ENCODE measurements at regions not wholly inside any gene's neighbourhood (a gene's known extent, or its start where the extent isn't known, plus 50 kb on each side); places are given as distances from the start of the nearest gene placed in this dataset.
"Not testable (repeated sequence)": the region's sequence is repeated elsewhere in the genome, so short reads cannot be mapped to it uniquely, and the experiment has no call there.

- no peak for DNase-seq
Measured at GRCh38 chr7:125355899-125356298, 426.3 kb upstream of the POT1 start.

GRCh38 chr7:125347269-125347668 is 417.6 kb upstream of the POT1 start:
- no peak for DNase-seq

DNA sequence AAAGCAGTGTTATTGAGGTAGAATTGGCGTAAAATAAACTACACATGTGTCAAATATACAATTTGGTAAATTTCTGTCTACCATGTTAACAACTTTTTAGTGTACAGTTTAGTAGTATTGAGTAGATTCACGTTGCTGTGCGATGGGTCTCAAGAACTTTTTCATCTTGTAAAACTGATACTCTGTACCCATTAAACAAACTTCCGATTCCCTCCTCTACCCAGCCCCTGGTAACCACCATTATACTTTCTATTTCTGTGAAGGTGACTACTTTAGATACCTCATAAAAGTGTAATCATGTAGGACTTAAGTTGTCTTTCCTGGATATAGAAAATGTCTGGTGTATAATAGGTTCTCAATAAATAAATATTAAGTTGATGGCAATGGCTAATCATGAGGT is 408.5 kb upstream of the POT1 start:
- DNase-seq: no peak

DNA sequence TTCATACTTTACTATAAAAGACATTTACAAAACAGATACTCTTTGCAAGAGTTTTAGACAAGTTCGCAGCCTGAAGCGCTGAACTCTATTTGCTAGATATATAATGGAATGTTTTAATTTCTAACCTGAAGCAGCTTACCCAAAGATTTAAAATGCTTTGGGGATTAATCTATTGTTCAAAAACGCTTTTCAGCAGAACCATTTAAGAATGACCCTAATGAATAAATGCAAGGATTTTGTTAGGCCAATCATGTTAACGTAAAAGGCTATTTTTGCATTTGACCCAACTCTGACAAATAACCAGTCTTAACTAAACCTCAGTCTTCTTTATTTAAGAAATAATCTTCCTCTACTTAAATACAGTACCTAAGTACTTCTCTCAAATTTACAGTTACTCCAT is 406.7 kb upstream of the POT1 start:
- no peak for DNase-seq

DNA sequence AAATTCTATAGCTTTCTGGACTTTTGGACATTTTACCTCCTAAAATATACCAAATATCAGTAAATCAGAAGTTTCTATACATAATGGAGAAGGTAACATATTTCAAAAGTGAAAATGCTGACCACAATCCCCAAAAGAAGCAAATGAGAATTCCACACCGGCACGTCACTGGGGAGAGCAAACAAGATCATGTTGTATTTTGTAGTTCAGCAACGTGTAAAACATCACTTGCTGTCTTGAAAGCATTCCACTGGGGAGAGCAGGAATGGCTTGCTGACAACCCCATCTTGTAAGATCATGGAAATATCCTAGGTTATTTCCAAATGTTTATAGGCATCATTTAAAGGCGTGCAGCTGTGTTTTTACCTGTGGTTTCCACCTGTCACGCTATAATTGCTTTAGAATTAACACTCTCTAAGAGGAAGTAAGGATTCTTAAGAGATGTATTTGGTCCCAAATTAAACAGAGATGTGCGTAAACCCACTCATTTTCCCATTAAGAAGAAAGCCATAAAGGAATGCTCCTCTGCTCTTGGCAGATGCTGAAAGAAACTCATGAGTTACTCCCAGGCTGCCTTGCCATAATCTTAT is 397.1 kb upstream of the POT1 start:
- no peak for DNase-seq

- no peak for DNase-seq
Measured at GRCh38 chr7:125316466-125316865, 386.8 kb upstream of the POT1 start.

DNA sequence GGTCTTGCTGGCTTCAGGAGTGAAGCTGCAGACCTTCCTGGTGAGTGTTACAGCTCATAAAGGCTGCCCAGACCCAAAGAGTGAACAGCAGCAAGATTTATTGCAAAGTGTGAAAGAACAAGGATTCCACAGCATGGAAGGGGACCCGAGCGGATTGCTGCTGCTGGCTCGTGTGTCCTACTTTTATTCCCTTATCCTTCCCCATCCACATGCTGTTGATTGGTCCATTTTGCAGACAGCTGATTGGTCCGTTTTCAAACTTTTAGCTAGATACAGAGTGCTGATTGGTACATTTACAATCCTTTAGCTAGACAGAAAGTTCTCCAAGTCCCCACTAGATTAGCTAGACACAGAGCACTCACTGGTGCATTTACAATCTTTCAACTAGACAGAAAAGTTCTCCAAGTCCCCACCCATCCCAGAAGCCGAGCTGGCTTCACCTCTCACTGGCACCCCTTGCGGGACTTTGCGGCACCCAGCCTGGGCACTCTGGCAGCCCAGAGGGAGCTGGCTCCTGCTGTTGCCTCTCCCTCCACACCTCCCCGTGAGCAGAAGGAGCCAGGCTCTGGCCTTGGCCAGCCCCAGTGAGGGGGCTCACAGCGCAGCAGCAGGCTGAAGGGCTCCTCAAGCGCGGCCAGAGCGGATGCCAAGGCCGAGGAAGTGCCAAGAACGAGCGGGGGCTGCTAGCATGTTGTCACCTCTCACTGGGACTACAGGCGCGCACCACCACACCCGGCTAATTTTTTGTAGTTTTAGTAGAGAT is 369.6 kb upstream of the POT1 start:
- no peak for DNase-seq

GRCh38 chr7:125279961-125280360 is 350.3 kb upstream of the POT1 start:
- no peak for DNase-seq

- DNase-seq: no peak
Measured at GRCh38 chr7:125278318-125278717, 348.7 kb upstream of the POT1 start.

DNA sequence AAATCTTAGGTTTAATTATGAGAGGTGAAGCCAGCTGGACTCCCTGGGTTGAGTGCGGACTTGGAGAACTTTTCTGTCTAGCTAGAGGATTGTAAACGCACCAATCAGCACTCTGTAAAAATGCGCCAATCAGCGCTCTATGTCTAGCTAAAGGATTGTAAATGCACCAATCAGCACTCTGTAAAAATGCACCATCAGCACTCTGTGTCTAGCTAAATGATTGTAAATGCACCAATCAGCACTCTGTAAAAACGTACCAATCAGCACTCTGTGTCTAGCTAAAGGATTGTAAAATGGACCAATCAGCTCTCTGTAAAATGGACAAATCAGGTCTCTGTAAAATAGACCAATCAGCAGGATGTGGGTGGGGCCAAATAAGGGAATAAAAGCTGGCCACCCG is 345.1 kb upstream of the POT1 start:
- not testable (repeated sequence) for DNase-seq

DNA sequence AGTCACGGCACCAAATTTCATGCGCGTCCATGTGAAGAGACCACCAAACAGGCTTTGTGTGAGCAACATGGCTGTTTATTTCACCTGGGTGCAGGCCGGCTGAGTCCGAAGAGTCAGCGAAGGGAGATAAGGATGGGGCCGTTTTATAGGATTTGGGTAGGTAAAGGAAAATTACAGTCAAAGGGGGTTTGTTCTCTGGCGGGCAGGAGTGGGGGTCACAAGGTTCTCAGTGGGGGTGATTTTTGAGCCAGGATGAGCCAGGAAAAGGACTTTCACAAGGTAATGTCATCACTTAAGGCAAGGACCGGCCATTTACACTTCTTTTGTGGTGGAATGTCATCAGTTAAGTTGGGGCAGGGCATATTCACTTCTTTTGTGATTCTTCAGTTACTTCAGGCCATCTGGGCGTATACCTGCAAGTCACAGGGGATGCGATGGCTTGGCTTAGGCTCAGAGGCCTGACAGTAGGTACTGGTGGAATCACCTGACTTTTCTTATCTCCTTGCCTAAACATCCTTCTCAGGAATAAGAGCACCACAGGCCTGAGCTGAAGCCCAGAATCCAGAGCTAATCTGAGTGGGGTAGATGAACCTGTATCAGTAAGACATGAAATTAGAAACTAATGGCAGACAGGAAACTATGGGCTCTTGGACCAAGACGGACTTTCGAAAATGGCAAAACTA is 334.7 kb upstream of the POT1 start:
- not testable (repeated sequence) for DNase-seq

- DNase-seq: not testable (repeated sequence)
Measured at GRCh38 chr7:125258876-125259417, 329.3 kb upstream of the POT1 start.

GRCh38 chr7:125257617-125258016 is 328.0 kb upstream of the POT1 start:
- DNase-seq: no peak

GRCh38 chr7:125256446-125256845 is 326.8 kb upstream of the POT1 start:
- no peak for DNase-seq

DNA sequence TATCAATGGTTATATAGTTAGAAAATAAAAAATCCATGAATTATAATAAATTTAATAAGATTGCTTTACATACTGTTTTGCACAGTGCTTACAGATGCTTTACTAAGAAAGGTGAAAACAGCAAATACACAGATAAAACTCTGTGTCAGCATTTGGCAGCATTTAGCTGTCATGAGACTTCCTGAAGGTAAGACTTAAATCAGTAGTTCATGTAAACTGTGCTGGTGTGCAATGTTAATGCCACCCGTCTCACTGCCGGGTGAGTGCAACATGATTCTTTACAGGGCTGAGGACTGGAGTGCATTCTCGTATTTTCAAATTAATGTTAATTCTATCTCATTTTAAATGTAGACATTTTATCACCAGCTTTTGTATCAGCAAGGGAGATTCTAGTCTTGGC is 326.2 kb upstream of the POT1 start:
- no peak for DNase-seq

- DNase-seq: no peak
Measured at GRCh38 chr7:125254566-125254965, 324.9 kb upstream of the POT1 start.

DNA sequence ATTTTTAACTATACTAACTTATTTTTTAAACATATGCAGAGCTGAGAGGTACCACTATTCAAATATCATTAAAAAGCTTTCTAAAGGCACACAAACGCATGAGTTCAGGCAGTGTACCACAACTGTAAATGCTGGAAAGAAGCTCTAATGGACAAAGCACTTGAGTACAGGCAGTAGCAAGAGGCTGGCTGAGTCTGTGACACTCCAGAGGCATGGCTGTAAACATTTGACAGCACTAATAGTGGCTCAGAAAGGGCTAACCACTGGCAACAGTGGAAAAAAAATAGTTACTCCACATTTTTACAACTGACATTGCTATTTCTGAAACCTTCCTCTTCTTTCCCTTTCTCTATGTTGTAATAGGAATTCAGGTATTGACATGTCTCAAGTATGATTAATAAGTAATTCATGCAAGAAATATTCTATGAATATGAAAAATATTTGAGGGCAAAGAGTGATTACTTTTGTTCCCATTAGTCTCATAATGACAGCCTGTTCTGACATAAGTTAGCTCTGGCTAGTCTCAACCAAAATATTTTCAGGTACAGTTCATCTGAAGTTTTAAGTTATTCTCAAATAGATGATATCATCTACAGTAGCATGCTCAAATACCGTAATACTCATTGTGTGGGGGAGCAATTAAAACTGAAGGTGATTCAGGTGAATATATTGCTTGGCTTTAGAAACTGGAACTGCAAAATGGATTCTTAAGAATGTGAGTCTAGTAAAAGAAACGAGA is 324.0 kb upstream of the POT1 start:
- DNase-seq: no peak

DNA sequence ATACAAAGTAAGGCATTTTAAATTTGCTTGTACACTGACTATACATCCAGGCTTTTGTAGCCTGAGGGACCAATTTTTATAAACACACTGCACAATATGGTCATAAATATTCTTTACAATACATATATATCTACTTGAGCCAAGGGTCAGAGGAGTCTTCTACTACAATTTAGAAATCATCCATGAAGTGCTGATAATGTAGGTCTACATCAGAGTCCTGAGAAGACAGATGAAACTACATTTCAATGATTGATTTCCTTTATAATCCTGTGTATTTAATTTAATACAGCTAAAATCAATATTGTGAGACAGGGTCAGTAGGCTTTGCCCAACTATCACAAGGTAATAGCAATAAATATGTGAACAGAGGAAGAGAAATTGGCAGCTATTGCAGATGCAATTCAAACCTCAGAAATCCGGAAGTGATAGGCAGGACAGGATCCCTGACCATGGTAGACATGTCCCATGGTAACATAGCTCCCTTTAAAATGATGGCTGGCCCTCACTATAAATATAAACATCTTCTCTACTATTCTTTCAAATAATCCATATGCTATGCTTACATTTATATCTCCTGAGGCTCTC is 318.0 kb upstream of the POT1 start:
- DNase-seq: no peak

DNA sequence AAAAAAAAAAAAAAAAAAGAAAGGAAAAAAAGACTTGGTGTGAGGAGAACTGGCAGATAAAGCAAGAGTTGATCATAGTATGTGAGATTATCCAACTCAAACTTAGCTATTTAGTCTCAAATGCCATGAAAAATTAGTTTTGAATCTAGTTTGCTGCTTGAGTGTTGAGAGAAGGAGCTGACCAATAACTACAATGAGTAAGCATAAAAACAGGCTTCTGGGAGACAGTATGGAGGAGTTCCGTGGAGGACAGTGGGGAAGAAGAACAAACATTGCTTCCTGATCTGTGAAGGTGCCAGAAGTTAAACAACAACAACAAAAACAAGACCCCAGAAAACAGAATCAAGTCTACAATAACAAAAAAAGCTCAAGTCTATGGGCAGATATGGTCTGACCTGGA is 317.1 kb upstream of the POT1 start:
- no peak for DNase-seq

- no peak for DNase-seq
Measured at GRCh38 chr7:125241548-125241947, 311.9 kb upstream of the POT1 start.

DNA sequence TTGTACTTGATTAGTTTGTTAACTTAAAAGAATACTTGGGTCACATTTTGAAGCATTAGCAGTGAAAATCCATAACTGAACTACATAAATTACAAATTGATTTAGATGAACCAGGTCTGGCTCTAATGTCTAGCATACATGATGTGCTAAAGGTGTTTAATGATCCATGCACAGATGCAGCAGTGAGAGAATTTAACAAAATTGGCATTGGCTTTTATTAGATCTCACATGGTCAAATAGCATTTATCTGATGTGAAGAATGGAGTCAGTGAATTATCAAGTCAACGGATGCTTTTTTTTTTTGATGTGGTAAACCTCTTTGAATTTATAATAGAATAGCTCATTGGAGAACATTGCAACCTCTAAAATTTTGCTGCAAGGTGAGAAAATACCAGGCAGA is 293.0 kb upstream of the POT1 start:
- DNase-seq: no peak

- DNase-seq: no peak
Measured at GRCh38 chr7:125218076-125218475, 288.5 kb upstream of the POT1 start.

DNA sequence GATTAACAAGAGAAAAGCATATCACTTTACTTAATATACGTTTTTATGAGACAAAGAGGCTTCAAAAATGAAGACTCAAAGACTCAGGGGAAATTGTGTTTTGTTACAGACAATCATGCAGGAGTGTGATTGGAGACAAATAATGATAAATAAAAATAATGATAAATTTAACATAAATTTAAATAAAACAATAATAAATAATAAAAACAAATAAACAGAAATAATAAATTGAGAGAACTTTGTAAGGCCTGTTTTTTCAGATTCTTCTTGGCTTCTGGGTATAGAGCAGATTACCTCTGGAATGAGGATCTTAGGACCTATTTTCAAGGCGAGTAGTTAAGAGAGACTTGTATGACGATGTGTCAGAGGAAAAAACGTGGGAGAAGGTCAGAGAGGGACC is 271.4 kb upstream of the POT1 start:
- no peak for DNase-seq

Measured in 8988T (cell line).